SK-N-DZ (cell line): ENCODE measurements at regions not wholly inside any gene's neighbourhood (a gene's known extent, or its start where the extent isn't known, plus 50 kb on each side); places are given as distances from the start of the nearest gene placed in this dataset.
"Not testable (repeated sequence)": the region's sequence is repeated elsewhere in the genome, so short reads cannot be mapped to it uniquely, and the experiment has no call there.

Experiments
- DNase-seq: peaks from one replicate; pipeline ENCODE4 v3.0.0-alpha.2; 2015; ENCODE audit warnings: low spot score

DNA sequence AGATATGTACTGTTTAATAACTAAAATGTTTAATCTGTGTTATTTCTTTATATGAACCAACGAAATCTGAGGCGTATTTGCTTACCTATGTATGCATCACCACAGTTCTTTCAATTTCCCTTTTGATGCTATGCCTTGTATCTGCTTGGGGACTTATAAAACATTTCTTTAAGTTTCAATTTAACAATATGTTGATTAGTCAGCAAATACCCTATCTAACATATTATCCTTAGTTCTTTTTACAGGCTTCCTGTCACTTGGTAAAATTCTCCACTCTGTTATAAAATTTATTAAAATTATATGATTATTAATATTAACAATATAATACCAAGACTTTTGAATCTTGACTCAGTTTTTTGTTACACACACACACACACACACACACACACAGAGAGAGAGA, 174.3 kb downstream of the CPS1 start:
- no peak for DNase-seq

DNA sequence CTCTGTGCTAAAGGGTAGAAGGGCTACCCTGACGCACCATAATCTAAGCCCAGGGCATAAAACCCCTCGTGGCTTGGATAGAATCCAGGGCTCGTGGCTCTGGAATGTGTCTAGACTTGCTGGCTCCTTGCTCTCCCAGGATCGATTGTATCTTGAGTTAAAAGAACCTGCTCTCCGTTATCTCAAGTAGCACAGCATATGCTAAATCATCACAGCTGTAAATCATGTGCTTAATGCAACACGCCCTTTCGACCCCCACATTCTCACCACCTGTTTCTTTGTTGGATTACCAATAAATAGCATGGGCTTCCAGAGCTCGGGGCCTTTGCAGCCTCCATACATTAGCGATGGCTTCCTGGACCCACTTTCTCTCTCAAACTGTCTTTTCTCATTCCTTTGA, 190.4 kb downstream of the CPS1 start:
- peak; percentile 96 for DNase-seq

DNA sequence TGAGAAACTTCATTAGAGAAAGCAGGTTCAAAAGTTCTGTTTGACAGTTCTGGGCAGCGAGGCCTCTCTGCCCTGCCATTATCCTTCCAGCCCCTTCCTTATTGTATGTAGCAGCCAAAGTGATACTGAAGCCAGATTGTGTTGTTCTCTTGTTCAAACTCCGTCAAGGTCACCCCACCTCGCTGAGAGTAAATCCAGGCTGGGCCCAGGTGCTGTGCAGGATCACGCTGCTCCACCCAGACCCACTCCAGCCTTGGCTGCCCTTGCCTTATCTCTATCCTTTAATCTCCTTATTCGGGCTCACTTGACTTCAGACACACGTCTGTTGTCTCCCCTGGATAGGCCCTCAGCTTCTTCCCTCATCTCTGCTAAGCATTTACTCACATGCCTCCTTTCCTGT, 196.1 kb downstream of the CPS1 start:
- peak; percentile 79 for DNase-seq

DNA sequence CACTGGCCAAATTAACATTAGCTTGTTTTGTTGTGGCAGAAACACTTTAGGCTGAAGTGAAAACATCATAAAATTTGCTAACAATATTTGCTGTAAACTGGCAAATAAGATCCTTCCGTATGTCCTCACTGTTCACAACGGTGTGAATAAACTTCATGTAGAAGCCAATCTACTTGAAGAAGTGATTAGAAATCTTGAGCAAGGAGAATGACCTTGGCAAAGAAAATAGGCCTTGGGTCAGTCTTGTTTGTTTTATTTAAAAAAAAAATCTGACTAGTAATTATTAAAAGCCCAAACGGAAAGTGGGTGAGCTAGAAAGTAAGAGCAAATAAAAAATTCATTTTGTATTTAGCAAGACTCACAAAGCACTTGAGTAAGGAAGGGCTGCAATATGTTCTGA, 197.0 kb downstream of the CPS1 start:
- no peak for DNase-seq

DNA sequence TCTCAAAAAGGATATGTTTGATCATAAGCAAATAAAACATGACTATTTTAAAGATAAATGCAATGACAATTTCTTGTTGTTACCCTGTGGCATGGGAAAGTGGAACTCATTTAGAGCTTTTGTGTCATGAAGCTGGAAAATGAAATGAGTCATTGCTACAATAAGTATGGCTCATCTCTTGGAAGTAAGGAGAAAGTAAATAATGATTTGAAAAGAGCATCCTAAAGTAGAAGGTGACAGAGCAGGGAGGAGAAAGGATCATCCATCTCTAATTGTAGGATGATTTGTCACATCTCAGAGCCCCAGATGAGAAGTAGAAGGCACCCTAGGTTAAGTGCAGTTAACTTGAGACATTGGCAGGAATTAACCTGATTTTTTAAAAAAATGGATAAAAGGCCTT, 200.5 kb downstream of the CPS1 start:
- no peak for DNase-seq

DNA sequence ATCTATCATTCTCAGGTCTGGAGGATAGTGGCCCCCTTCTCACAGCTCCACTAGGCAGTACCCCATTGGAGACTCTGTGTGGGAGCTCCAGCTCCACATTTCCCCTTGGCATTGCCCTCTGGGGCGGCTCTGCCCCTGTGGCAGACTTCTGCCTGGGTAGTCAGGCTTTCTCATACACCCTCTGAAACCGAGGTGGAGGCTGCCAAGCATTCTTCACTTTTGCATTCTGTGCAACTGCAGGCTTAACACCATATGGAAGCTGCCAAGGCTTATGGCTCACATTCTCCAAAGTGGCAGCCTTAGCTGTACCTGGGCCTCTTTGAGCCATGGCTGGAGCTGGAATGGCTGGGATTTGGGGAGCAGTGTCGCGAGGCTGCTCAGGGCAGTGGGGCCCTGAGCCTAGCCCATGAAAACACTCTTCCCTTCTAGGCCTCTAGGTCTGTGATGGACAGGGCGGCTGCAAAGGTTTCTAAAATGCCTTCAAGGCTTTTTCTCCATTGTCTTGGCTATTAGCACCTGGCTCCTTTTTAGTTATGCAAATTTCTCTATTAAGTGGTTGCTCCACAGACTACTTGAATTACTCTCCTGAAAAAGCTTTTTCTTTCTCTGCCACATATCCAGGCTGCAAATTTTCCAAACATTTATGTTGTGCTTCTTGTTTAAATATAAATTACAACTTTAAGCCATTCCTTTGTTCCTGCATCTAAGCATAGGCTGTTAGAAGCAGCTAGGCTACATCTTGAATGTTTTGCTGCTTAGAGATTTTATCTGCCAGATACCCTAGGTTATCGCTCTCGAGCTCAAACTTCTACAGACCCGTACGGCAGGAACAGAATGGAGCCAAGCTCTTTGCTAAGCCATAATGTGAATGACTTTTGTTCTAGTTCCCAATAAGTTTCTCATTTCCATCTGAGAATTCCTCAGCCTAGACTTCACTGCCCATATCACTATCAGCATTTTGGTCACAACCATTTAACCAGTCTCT, 206.5 kb downstream of the CPS1 start:
- DNase-seq: no peak

DNA sequence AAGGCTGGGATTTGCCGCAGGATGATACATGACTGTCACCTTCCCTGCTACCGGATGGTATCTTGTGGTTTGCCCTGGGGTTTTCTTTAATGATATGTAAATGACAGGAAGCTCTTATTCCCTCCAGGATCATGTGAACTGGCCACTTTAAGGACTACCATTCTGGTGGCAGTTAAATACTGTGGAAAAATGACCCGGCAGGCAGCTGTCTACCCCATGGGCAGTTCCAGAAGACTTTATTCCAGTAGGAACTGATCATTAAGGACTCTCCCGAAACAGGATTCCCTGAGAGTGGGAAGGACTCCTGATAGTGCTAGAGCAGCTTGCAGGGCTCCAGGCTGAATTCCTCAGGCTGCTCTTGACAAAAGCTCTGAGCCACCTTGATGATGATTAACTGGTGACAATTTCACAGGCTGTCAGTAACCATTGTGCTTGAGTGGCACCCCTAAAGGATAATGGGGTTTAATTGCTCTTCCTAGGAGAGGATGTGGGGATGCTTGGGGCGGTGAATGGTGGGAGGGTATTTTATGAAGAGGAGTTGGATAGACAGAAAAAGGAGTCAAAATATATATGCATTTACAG, 212.0 kb downstream of the CPS1 start:
- DNase-seq: no peak

DNA sequence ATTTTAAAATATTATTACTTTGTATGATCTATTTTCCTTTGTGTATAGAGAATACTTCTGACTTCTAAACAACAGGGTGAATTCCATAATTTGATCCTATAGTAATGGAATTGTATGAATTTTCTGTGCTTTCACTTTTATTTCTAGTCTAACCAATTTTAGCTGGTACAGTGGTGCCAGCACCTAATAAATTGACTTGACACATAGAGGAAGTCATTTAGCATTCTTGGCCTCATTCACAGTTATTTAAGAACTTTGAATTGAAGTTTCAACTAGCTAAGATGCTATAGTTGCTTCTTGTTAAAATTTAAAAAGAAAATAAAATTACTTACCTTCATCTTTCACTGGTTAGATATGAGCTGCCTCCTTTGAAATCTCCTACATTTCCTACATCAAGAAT, 220.4 kb downstream of the CPS1 start:
- no peak for DNase-seq

DNA sequence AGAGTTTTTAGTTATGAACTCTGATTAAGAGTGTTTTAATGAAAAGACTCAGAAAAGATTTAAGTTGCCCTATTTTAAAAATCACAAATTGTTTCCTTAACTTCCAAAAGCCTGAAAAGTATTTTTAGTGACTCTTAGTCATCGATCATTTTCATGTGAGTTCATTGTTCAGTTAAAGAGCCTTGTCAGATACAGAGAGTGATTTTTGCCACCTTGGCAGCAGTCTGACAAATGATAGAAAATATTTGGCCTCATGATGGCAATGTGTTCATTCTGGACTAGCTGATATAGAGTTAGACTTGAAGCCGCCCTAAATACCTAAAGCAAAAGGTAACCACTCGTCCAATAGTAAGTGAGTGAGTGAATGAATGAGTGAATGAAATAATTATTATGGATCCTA, 225.8 kb downstream of the CPS1 start:
- no peak for DNase-seq

DNA sequence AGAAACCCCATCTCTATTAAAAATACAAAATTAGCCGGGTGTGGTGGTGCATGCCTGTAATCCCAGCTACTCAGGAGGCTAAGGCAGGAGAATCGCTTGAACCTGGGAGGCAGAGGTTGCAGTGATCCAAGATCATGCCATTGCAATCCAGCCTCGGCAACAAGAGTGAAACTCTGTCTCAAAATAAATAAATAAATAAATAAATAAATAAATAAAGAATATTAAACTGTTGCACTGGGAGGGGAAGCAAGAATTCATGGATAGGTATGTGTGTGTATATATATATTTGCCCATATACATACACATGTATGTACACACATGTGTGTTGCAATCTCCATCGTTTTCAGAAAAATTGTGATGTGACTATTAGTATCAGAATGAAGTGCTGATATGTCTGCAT, 231.4 kb downstream of the CPS1 start:
- DNase-seq: not testable (repeated sequence)

DNA sequence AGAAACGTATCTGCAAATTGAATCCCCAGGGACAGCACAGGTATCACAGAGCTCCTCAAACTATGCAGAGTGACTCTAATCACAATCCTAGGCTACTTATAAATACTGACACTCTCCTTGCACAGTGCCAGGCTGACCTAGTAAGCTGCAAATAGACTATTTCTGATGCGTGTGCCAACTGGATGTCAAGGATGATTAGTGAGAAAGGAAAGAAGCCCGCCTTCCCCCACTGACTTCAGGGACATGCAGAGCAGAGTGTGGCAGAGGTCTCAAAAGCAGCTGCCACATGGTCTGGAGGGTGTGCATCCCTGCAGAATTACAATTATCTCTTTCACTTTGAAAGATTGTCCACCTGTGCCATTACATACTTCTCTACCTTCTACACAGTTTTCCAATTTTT, 235.6 kb downstream of the CPS1 start:
- DNase-seq: peak; percentile 2

DNA sequence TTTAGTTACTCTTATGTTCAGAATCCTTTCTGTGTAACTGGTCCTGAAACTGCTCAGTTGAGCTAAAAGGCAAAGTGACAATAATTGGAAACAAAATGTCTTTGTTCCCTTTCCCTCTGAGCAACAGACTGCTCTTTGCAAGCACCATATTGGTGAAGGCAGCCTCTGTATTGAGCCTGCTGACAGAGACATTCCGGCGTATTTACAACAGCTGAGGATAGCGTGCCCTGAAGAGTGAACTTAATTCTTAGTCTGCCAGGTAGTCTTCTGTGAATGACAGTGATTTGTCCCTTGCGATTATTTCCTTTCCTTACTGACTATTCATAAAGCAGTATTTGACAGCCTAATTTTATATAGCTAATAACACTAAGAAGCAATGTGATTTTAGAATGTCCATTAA, 239.1 kb downstream of the CPS1 start:
- DNase-seq: no peak

DNA sequence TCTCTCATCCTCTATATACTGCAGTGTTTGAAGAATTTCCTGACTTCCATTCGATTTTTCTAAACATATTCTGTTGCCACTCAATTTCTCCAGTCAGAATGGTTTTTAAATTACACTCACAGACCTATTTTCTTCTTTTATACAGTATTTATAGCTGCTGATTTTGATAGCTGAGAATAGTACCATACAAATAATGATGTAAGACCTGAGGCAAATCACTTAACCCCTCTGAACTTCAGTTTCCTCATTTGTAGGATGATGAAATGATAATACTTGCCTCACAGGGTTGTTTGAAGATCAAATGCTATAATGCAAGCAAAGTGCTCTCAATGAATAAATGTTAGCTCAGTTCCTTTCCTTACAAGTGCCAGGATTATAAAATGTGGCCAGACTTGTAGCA, 241.8 kb downstream of the CPS1 start:
- no peak for DNase-seq

DNA sequence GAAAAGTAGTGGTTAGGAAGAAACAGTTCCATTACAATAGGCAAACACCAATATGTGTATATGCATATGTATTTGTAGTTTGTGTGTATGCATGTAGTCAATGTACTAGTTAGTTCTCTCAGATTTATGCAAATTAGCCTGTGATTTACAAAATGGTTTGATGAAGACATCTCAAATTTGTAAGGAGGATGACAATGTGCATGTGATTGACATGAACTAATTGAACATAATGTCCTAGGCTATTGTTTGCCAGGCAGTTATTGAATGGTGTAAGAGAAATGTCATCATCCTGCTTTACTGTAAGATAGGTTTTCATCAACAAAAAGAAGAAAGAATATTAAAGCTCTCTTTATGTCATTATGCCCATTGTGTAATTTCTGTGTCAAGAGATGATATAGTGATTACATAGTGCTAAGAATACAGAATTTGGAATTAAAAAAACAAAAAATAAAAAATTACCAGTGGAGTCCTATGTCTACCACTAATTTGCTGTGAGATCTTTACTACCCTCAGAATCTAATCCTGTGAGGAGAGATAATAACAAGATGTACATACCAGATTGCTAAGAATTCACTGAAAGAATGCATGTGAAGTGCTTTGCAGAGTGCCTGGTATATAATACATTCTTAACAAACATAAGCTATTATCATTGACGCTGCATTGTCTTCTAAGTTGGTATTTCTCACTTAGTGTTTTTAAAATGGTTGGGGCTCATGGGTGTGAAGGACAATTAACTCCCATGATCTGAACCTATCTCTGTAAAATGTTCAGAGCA, 258.0 kb downstream of the CPS1 start:
- no peak for DNase-seq

DNA sequence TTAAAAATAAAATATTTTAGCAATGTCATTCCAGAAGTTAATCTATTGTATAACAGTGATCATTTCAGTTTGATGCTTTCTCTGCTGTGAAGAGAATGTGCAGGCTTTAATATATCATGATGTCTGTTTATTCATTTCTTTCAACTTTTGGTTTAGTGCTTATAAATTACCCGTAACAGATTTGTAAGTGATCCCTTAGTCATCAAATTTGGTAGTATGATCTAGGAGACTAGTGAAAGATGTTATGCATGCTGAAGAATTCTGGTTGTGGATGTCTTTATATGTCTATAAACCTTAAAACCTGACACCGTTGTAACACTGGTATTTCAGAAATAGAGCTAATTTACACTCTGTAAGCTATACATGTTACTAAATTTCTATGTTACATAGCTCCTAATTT, 260.4 kb downstream of the CPS1 start:
- no peak for DNase-seq

DNA sequence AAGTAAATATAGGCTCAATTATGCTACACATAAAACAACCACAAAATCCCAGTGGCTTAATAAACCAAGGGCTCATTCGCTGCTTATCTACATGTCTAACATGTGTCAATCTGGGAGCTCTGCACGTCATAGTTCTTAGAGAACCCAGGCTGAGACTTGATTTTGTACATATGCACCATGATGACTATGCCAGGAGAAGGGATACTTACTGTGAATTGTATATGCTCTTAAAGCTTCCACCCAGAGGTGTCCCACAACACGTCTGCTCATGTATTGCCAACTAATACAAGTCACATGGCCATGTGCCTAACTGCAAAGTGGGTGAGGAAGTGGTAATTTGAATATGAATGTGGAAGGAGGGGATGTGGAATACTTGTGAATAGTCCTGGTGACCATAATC, 262.1 kb downstream of the CPS1 start:
- DNase-seq: no peak

DNA sequence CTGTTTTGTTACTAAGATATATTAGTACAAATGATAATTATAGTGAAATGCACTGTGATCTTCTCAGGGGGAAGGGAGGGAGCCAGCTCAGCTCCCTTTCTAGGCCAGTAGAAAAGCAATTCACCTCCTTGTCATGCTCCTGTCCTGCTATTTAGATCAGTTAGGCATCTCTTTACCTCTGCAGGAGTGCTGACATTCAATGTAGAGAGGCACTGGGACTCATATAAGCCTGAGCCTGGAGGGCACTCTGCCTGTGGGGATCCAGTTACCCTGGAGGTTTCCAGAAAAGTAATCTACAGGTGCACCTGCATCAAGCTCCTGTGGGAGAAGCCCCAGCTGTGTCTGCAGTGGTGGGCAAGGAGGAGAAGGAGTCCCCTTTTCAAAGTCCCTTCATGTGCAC, 277.0 kb downstream of the CPS1 start:
- no peak for DNase-seq

DNA sequence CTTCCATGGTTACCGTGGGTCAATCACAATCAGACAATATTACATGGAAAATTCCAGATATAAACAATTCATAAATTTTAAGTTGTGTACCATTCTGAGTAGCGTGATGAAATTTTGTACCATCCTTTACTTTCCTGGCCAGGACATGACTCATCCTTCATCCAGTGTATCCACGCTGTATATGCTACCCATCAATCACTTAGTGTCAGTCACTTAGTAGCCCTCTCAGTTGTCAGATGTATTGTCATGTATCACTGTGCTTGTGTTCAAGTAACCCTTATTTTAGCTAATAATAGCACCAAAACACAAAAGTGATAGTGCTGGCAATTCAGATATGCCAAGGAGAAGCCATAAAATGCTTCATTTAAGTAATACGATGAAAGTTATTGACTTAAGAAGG, 282.6 kb downstream of the CPS1 start:
- DNase-seq: no peak

DNA sequence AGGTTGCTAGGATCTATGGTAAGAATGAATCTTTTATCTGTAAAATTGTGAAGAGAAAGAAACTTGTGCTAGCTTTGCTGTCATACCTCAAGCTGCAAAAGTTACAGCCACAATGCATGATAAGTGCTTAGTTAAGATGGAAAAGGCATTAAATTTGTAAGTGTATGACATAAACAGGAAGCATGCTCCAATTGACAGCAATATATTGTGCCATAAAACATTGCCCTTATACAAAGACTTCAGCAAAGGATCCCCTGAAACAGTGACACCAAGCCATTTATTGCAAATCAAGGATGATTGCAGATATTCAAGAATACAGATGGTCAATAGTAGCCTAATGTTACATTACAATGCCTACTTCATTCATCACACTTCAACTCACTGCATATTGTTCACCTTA, 283.1 kb downstream of the CPS1 start:
- DNase-seq: no peak

DNA sequence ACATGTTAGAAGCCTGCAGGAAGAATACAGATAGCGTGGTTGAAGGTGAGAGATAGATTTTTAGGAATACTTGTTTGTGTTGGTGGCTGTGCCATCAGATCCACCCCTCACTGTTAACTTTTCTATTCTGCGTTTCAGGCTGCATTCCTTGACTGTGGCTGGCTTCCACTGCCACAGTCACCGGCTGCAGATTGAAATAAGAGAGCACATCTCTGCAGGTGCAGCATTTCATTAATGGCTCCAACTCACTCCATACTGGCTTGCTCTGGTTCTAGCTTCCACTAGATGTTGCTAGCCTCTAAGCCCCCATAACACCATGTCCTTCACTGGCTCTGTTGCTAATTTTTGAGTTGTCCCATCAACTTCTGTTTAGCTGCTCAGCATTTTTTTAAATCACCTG, 286.5 kb downstream of the CPS1 start:
- DNase-seq: no peak

DNA sequence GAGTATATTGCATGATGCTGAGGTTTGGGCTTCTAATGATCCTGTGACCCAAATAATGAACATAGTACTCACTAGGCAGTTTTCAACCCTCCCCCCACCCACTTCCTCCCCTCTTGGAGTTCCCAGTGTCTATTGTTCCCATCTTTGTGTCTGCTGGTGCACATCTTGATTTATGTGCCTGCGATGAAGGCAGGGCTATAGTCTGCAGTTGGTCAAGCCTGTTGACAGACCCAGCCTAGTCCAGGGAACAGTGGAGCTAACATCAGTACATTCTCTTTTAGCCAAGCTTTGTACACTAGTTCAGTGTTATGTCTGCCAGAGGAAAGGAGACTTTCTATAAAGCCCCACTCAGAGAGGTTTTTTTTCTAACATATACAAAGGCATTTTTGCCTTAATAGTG, 287.6 kb downstream of the CPS1 start:
- DNase-seq: no peak

DNA sequence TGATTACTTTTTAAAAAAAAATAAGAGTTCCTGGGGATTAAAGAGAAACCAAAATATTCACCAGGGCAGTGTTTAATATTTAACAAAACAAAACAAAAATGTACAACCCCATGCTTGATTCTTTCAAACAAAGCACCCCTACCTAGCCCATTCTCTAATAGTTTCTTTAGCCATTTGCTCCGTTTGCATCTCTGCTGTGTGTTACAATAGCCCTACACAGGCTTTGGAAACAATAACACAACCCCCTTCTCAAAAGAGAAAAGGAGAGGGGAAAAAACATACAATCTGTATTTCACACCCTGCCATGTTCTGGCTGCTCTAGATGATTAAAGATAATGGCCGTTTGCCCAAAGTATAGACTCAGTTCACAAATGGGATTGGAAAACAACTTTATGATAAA, 302.9 kb downstream of the CPS1 start:
- no peak for DNase-seq

DNA sequence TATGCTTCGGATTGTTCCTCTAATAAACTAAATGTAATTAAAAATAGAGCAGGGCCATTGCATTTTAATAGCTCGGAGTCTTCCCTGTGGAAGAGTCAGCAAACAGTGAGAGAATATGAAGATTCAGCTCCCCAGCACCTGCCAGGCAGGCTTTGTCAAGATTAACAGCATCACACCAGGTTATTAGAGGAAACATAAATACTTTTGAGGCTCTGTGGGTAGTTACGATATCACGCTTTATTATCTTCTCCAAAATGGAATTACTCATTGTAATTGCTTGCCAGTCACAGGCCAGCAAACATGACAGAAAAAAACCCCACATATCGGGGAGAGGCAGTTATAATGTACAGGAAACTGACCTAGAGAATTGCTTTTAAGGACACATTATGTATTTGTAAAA, 303.9 kb downstream of the CPS1 start:
- DNase-seq: peak; percentile 6
